Fibroblast of skin of back (primary cell): ENCODE measurements at regions not wholly inside any gene's neighbourhood (a gene's known extent, or its start where the extent isn't known, plus 50 kb on each side); places are given as distances from the start of the nearest gene placed in this dataset.

Experiments
- DNase-seq: peaks from one replicate; pipeline ENCODE4 v3.0.0-alpha.2; 2013

GRCh38 chr3:174784206-174784934 lies 74.8 kb upstream of the NAALADL2 start:
- DNase-seq: peak; percentile 39

GRCh38 chr3:174786825-174787224 lies 72.3 kb upstream of the NAALADL2 start:
- no peak for DNase-seq

GRCh38 chr3:174791161-174791560 lies 68.0 kb upstream of the NAALADL2 start:
- no peak for DNase-seq

GRCh38 chr3:174792864-174793263 lies 66.3 kb upstream of the NAALADL2 start:
- DNase-seq: no peak
